Activated gamma-delta T cell treated with Interleukin-2 at 50 U/mL for 16 hours (primary cell): ENCODE measurements at regions not wholly inside any gene's neighbourhood (a gene's known extent, or its start where the extent isn't known, plus 50 kb on each side); places are given as distances from the start of the nearest gene placed in this dataset.
"Not testable (repeated sequence)": the region's sequence is repeated elsewhere in the genome, so short reads cannot be mapped to it uniquely, and the experiment has no call there.

Source experiments
- DNase-seq: peaks from one replicate; pipeline ENCODE4 v3.0.0-alpha.2; 2020

DNA sequence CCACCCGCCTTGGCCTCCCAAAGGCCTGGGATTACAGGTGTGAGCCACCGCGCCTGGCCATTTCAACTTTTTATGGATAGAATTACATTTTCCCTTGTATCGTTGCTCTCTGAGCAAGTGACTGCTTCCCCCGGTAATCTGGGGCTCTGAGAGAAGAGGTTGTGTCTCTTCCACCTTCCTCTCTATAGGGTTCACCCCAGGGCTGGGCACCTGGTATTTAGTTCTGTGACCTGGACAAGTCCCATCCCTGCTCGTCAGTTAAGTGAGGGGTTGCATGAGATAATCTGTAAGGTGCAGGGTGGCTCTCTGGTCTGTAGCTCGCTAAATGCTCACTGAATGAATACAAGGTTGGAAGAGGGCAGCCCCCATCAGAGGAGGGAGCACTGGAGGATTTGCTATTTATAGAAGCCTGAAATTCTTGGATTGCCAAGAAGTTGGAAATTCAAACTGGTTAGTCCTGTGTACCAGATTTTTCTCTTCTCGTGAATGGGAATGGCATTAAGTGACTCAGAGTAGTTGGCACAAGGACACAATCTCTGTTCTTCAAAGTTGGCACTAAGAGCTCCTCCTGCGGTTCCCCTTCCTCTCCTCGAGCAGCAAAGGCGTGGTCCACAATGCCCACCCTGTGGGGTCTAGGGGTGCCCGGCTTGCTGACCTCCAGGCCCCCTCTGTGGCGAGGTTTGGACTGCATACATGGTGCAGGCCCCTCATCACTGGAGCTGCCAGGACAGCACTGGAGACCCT is 68.1 kb upstream of the DLG1 start:
- no peak for DNase-seq

DNA sequence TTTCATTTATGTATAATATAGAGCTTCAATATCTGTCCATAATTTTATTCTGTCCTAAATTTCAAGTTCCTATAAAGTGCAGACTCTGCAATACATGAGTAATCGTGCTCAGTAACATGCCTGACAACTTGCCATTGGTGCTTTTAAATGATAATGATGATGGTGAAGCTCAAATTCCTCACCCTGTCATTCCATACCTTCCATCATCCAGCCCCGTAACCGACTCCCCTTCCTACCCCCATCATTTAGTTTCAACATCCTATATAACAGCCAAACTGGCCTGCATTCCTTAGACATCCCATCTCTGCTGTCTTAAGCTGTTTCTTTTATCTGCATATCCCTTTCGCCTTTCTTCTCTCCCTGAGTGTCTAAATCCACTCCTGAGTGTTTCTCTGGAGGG is 67.2 kb upstream of the DLG1 start:
- no peak for DNase-seq

DNA sequence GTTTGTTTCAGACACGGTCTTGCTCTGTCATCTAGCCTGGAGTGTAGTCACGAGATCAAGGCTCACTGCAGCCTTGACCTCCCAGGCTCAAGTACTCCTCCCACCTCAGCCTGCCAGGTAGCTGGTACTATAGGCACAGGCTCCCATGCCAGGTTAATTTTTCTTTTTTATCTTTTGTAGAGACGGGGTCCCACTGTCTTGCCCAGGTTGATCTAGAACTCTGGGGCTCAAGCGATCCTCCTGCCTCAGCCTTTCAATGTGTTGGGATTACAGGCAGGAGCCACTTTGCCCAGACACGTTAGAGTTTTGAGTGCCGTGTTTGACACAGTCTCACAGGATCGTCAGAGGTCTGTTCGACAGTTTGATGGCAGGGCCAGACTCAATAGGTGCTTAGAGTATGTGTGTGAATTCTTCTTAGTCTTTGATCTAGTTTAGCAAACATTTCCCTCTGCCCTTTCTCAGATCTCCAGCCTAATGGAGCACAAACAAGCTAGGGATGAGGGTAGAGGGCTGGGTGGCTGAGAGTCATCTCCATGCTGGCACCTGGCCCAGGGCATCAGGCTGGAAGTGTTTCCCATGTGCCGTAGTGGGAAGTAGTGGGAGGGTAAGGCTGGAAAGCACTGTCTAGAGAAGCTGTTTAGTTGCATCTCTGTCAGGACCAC is 66.1 kb upstream of the DLG1 start:
- DNase-seq: no peak

DNA sequence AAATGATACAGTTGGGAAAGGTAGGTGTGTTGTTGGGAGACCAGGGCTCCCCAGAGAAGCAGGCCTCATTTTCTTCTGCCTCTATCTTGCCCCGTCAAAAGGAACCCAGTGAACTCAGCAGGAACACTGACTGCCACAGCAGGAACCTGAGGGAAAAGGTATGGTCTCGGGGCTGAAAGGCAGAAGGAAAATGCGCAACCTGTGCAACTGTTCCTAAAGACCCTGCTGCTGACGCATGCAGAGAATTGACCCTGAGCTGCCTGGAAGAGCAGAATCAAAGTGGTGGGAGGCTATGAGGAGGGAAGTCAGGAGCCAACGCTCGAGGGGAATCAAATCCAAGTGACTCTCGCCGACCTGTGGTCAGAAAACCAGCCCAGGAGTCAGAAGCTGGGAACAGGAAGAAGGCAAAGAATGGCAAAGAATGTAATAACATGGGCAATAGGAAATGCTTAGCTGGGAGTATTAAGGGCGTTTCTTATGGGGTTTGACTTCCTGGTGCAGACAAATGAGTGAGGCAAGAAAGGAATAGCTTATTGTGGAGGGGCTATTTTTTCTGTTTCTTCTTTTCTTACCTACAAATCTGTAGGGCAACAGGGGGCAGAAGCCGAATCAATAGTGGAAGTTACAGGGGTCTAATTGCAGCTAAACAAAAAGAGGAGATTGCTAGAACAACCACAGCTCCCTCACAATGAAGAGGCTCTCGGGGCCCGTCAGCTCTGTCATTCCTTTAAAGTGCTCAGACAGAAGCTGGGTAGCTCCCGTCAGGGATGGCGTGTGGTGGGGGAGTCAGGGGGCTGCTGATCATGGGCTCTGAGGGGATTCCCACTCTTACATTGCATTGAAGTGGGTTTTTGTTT is 65.4 kb upstream of the DLG1 start:
- DNase-seq: no peak

DNA sequence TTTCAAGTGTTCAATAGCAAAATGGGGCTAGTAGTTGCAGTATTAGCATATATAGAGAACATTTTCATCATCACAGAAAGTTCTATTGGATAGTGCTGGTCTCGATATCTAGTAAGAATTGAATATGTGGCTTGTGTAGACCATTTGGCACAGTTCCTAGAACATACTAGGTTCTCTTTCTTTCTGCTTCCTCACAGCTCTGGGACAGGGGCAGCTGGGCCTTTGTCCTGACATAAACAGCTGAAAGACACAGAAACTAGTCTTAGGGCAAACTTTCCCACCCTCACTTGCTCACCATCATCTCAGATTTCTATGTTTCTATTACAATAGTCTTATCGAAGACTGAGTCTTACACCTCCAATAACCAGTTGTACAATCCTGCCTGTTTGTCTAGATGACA is 63.7 kb upstream of the DLG1 start:
- DNase-seq: no peak

- DNase-seq: not testable (repeated sequence)
These were observed 61.7 kb upstream of the DLG1 start for GRCh38 chr3:197360095-197360494.

DNA sequence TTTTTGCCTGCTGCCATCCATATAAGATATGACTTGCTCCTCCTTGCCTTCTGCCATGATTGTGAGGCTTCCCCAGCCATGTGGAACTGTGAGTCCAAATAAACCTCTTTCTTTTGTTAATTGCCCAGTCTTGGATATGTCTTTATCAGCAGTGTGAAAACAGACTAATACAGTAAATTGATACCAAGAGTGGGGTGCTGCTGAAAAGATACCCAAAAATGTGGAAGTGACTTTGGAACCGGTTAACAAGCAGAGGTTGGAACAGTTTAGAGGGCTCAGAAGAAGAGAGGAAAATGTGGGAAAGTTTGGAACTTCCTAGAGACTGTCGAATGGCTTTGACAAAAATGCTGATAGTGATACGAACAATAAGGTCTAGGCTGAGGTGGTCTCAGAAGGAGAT is 61.1 kb upstream of the DLG1 start:
- DNase-seq: not testable (repeated sequence)

GRCh38 chr3:197356741-197357140 is 58.3 kb upstream of the DLG1 start:
- DNase-seq: no peak

DNA sequence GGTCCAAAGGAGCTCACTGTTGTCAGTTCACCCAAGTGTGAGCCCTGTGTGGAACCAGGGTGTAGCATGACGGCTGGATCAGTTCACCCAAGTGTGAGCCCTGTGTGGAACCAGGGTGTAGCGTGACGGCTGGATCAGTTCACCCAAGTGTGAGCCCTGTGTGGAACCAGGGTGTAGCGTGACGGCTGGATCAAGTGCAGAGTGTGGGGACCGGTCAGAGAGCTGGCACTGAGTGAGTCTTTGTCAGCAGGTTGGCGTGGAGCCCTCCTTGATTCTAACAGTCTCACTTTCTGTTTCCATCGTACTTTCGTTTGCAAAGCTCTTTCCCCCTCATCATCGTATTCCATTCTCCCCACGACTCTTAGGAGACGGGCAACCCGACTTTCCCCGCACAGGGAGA is 57.9 kb upstream of the DLG1 start:
- DNase-seq: no peak

DNA sequence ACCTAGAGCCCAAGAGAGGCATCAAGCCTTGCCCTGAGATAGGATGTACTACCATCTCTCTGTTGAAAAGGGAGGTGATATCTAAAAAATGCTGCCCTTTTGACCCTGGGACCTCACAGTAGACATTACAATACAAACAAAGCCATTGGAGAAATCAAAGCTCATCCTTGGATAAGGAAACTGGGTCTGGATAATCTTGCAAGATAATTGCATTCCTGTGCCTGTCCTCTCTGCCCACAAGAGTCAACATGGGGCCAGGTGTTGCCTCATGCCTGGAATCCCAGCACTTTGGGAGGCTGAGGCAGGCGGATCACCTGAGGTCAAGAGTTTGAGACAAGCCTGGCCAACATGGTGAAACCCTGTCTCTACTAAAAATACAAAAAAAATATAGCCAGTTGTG is 57.3 kb upstream of the DLG1 start:
- DNase-seq: no peak

DNA sequence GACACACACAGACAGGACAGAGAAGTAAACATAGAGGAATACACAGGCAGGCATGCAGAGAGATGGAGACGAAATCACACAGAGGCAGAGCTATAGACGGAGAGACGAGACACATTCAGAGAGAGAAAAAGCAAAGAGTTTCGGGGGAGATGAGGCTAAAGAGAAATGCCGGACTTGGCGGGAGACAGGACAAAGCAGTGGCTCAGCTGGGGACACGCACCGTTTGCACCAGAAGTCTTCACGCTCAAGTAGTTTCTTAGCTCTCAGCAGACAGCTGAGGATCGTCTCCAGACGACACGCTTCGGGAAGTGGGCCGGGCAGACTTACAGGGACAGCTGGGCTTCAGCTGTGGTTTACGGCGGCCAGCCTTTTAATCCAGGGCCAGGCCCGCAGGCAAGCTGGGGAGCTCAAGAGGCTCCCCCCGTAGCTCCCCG is 56.2 kb upstream of the DLG1 start:
- no peak for DNase-seq

DNA sequence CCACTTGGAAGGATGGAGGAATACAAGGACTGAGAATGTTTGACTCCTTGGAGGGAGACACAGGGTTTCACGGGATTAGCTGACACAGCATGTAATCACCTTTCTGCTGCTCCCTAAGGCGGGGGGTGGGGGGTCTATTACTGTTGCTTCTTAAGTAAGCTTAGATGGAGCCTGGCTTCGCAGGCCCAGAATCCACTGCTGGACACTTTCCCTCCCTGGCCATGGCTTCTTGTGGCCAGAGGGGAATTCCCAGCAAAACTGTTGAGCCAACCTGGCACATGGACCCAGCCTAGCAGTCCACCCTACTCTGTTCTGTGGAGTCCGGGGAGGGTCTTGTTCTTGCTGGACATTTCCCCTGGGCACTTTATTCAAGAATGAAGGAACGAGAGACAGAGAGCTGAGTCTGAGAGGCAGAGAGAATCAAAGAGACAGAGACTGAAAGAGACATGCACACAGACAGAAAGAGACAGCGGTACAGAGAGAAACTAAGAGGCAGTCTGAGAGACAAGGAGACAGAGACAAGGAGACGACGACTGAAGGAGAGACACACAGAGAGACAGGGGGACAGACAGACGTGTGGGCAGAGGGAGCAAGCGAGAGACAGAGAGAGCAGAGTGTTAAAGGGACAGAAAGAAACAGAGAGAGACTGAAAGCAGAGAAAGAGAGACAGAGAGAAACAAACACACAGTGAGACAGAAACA is 55.6 kb upstream of the DLG1 start:
- DNase-seq: no peak

GRCh38 chr3:197353001-197353866 is 54.8 kb upstream of the DLG1 start:
- DNase-seq: no peak

DNA sequence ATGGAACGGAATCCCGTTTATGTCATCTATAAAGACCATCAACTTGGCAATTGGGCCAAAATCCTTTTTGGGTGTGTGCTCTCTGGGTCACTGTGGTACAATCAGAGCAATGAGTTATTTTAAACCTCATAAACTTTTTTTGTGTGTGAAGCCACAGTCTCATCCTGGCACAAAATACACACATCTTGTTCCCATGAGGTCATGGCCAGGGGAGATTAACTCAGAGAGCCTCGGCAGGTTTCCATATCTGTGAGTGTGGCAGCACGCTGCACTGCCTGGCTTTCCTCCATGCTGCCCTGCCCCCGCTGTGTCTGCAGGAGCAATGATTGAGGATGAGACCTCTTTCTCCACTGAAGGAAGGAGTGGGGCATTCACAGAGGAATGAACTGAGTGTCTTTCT is 54.0 kb upstream of the DLG1 start:
- no peak for DNase-seq

- no peak for DNase-seq
These were observed 52.0 kb upstream of the DLG1 start for GRCh38 chr3:197350446-197350845.

GRCh38 chr3:197349368-197349767 is 51.0 kb upstream of the DLG1 start:
- no peak for DNase-seq
